BE2C (cell line): ENCODE measurements at regions not wholly inside any gene's neighbourhood (a gene's known extent, or its start where the extent isn't known, plus 50 kb on each side); places are given as distances from the start of the nearest gene placed in this dataset.

Source experiments
- DNase-seq: peaks from one replicate; pipeline ENCODE4 v3.0.0-alpha.2; 2020
- H3K27me3 ChIP-seq: fragments of 250-450 bp; sonication (Bioruptor Pico); 2 replicates; pipeline ENCODE4 v1.5.1; 2020; ENCODE audit warnings: mild to moderate bottlenecking
- H3K36me3 ChIP-seq: fragments of 250-450 bp; sonication (Bioruptor Pico); 2 replicates; pipeline ENCODE4 v1.5.1; 2020; ENCODE audit warnings: mild to moderate bottlenecking
- H3K4me1 ChIP-seq: fragments of 250-450 bp; sonication (Bioruptor Pico); 2 replicates; pipeline ENCODE4 v1.5.1; 2020
- H3K4me3 ChIP-seq: 2 replicates; pipeline ENCODE4 v1.5.1; 2011; ENCODE audit warnings: low read depth, low read length
- H3K9me3 ChIP-seq: fragments of 250-450 bp; sonication (Bioruptor Pico); 2 replicates; pipeline ENCODE4 v1.5.1; 2020
- CTCF ChIP-seq: IDR thresholded peaks from 2 replicates; pipeline ENCODE4 v1.5.1; 2012; ENCODE audit warnings: mild to moderate bottlenecking, low read depth, low read length

- no peaks in the 10 kb centered on the region for H3K9me3 ChIP-seq
- H3K4me1 ChIP-seq, result no peaks in the 10 kb centered on the region
- no peaks in the 10 kb centered on the region for H3K36me3 ChIP-seq
- no peaks in the 10 kb centered on the region; the same call in 1 of the 2 replicates for H3K27me3 ChIP-seq
- H3K4me3 ChIP-seq, result no peak overlapping the region
- TF ChIP-seq CTCF, result no peak
- no peak for DNase-seq
Observed at GRCh38 chr6:11414176-11414963, 123.2 kb upstream of the TMEM170B start.

- no peak for DNase-seq
- no peak for TF ChIP-seq CTCF
Observed at GRCh38 chr6:11413728-11414127, 123.8 kb upstream of the TMEM170B start.

GRCh38 chr6:11413117-11413687 is 124.3 kb upstream of the TMEM170B start:
- no peaks in the 10 kb centered on the region for H3K36me3 ChIP-seq
- H3K4me3 ChIP-seq, result no peak overlapping the region
- no peak for DNase-seq
- no peaks in the 10 kb centered on the region for H3K4me1 ChIP-seq
- no peaks in the 10 kb centered on the region for H3K9me3 ChIP-seq
- no peak for TF ChIP-seq CTCF
- no peaks in the 10 kb centered on the region; the same call in 1 of the 2 replicates for H3K27me3 ChIP-seq

More at GRCh38 chr6:11413728-11414127, 123.8 kb upstream of the TMEM170B start:
- no peak overlapping the region for H3K4me3 ChIP-seq
- H3K9me3 ChIP-seq, result no peaks in the 10 kb centered on the region
- no peaks in the 10 kb centered on the region; the same call in 1 of the 2 replicates for H3K27me3 ChIP-seq
- H3K36me3 ChIP-seq, result no peaks in the 10 kb centered on the region
- no peaks in the 10 kb centered on the region for H3K4me1 ChIP-seq

- no peak for TF ChIP-seq CTCF
- DNase-seq, result no peak
- H3K4me1 ChIP-seq, result no peaks in the 10 kb centered on the region
- no peaks in the 10 kb centered on the region for H3K9me3 ChIP-seq
- H3K36me3 ChIP-seq, result no peaks in the 10 kb centered on the region
- no peak overlapping the region for H3K4me3 ChIP-seq
- no peaks in the 10 kb centered on the region; the same call in 1 of the 2 replicates for H3K27me3 ChIP-seq
Observed at GRCh38 chr6:11412616-11413015, 124.9 kb upstream of the TMEM170B start.

- Histone ChIP-seq H3K4me1 (no peaks in the 10 kb centered on the region), H3K4me3 (no peak overlapping the region), H3K36me3 (no peaks in the 10 kb centered on the region), H3K9me3 (no peaks in the 10 kb centered on the region), H3K27me3 (no peaks in the 10 kb centered on the region; the same call in 1 of the 2 replicates)
- TF ChIP-seq CTCF, result no peak
- DNase-seq, result no peak
Observed at GRCh38 chr6:11412011-11412424, 125.5 kb upstream of the TMEM170B start.

GRCh38 chr6:11411593-11411992 is 126.0 kb upstream of the TMEM170B start:
- H3K36me3 ChIP-seq, result no peaks in the 10 kb centered on the region
- no peak for DNase-seq
- no peaks in the 10 kb centered on the region; the same call in 1 of the 2 replicates for H3K27me3 ChIP-seq
- no peaks in the 10 kb centered on the region for H3K4me1 ChIP-seq
- TF ChIP-seq CTCF, result no peak
- H3K9me3 ChIP-seq, result no peaks in the 10 kb centered on the region
- H3K4me3 ChIP-seq, result no peak overlapping the region
